ENCODE measurements at regions not wholly inside any gene's neighbourhood (a gene's known extent, or its start where the extent isn't known, plus 50 kb on each side); places are given as distances from the start of the nearest gene placed in this dataset.
"Not testable (repeated sequence)": the region's sequence is repeated elsewhere in the genome, so short reads cannot be mapped to it uniquely, and the experiment has no call there.

GRCh38 chr17:31753011-31753410, 106.0 kb downstream of the COPRS start:
- in situ Hi-C loops (cut with HindIII; ENCODE audit: low pct_unique_long_range_greater_than_20kb, low sequenced_read_pairs), result no loop called here
- DNase-seq (ENCODE audit: low read depth), result no peak

DNA sequence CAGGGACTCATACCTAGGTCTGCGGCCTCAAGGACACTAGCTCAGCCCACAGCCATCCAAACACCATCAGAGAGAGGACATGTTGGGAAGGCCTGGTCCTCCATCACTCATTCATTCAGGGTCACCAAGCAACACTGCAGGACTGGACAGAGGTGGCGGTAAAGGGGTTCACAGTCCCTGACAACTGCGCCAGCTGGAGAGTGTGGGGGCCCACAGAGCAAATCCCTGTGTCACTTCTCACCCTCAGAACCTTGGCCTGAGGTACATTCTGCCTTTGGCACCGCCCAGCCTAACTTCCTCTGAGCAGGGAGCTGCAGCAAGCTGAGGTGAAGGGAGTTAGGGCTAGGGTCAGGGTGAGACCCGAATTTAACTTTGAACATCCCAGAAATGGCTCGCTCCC, 106.5 kb downstream of the COPRS start:
- DNase-seq (ENCODE audit: low read depth), result no peak
- in situ Hi-C loops (cut with HindIII; ENCODE audit: low pct_unique_long_range_greater_than_20kb, low sequenced_read_pairs), result no loop called here

- in situ Hi-C loops (cut with HindIII; ENCODE audit: low pct_unique_long_range_greater_than_20kb, low sequenced_read_pairs), result no loop called here
Observed at GRCh38 chr17:31750578-31750977, 108.5 kb downstream of the COPRS start.

DNA sequence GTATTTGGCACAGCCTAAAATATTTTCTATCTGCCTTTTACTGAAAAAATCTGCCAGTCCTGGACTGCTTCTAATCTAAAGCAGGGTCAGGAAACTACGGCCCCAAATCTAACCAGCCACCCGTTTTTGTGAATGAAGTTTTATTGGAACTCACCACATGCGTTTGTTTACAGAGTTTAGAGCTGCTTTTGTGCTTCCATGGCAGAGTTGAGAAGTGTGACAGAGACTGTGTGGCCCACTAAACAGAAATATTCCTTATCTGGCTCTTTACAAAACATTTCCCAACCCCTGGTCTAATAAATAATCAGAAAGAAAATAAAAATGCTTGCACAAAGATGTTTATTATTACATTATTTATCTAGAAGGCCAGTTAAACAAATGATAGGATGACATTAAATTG, 110.2 kb downstream of the COPRS start:
- no peak for DNase-seq (ENCODE audit: low read depth)
- in situ Hi-C loops (cut with HindIII; ENCODE audit: low pct_unique_long_range_greater_than_20kb, low sequenced_read_pairs), result no loop called here

More at GRCh38 chr17:31750578-31750977, 108.5 kb downstream of the COPRS start:
- DNase-seq (ENCODE audit: low read depth), result no peak

- DNase-seq (ENCODE audit: low read depth), result no peak
- in situ Hi-C loops (cut with HindIII; ENCODE audit: low pct_unique_long_range_greater_than_20kb, low sequenced_read_pairs), result no loop called here
Observed at GRCh38 chr17:31746884-31747495, 112.1 kb downstream of the COPRS start.

DNA sequence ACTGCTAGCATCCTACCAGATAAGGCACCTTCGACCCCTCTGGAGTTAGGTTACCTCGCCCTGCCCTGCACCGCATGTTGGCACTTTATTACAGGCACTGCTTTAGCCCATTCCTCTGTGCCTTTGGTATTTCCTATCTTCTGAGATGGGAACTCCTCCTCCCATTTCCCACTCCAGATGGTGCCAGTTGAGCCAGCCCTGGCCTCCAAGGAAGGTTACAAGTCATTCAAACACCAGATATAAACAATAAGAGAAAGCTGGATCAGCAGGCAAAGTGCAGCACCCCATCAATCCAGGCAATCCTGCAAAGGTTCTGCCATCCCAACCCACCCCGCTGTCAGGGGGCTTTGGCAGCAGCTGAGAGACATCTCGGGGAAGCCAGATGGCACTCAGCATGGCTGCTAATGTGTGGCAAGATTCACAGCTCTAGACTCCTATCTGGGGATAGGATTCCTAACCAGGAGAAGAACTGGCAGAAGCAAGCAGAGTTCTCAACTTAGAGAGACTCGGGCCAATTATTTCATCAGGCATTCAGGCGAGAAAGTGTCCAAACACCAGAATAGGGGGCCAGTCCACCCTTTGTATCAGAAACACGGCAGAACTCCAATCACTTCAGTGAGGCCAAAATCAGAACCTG, 113.0 kb downstream of the COPRS start:
- in situ Hi-C loops (cut with HindIII; ENCODE audit: low pct_unique_long_range_greater_than_20kb, low sequenced_read_pairs), result no loop called here
- no peak for DNase-seq (ENCODE audit: low read depth)

- in situ Hi-C loops (cut with HindIII; ENCODE audit: low pct_unique_long_range_greater_than_20kb, low sequenced_read_pairs), result no loop called here
- DNase-seq (ENCODE audit: low read depth), result no peak
Observed at GRCh38 chr17:31744511-31744951, 114.5 kb downstream of the COPRS start.

- in situ Hi-C loops (cut with HindIII; ENCODE audit: low pct_unique_long_range_greater_than_20kb, low sequenced_read_pairs), result no loop called here
- no peak for DNase-seq (ENCODE audit: low read depth)
Observed at GRCh38 chr17:31743797-31744196, 115.2 kb downstream of the COPRS start.

GRCh38 chr17:31741371-31741770, 117.7 kb downstream of the COPRS start:
- DNase-seq (ENCODE audit: low read depth), result no peak
- in situ Hi-C loops (cut with HindIII; ENCODE audit: low pct_unique_long_range_greater_than_20kb, low sequenced_read_pairs), result no loop called here

- in situ Hi-C loops (cut with HindIII; ENCODE audit: low pct_unique_long_range_greater_than_20kb, low sequenced_read_pairs), result no loop called here
- DNase-seq (ENCODE audit: low read depth), result no peak
Observed at GRCh38 chr17:31740611-31741082, 118.4 kb downstream of the COPRS start.

- no peak for DNase-seq (ENCODE audit: low read depth)
- in situ Hi-C loops (cut with HindIII; ENCODE audit: low pct_unique_long_range_greater_than_20kb, low sequenced_read_pairs), result no loop called here
Observed at GRCh38 chr17:31738996-31739699, 119.9 kb downstream of the COPRS start.

GRCh38 chr17:31738488-31738887, 120.6 kb downstream of the COPRS start:
- no peak for DNase-seq (ENCODE audit: low read depth)
- in situ Hi-C loops (cut with HindIII; ENCODE audit: low pct_unique_long_range_greater_than_20kb, low sequenced_read_pairs), result no loop called here

- in situ Hi-C loops (cut with HindIII; ENCODE audit: low pct_unique_long_range_greater_than_20kb, low sequenced_read_pairs), result no loop called here
- DNase-seq (ENCODE audit: low read depth), result no peak
Observed at GRCh38 chr17:31738067-31738466, 121.0 kb downstream of the COPRS start.

GRCh38 chr17:31736855-31737625, 122.0 kb downstream of the COPRS start:
- in situ Hi-C loops (cut with HindIII; ENCODE audit: low pct_unique_long_range_greater_than_20kb, low sequenced_read_pairs), result no loop called here
- no peak for DNase-seq (ENCODE audit: low read depth)

DNA sequence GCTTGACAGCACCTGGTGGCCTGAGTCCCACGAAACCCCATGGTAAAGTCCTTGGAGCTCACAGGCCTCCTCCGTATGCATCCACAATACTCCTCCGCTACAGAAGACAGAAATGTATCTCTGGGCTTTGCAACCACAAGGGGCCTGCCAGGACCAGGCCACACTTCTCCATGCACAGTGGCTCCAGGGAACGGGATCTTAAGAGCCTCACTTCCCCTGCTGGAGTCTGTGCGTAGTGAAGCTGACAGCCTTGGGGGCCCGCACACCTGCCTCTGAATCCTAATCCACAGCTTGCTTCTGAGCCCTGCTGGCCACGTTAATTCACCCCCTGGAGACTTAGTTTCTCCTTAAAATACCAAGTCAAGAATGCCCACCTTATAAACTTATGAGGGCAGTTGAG, 125.7 kb downstream of the COPRS start:
- in situ Hi-C loops (cut with HindIII; ENCODE audit: low pct_unique_long_range_greater_than_20kb, low sequenced_read_pairs), result no loop called here
- no peak for DNase-seq (ENCODE audit: low read depth)

GRCh38 chr17:31731585-31732154, 127.4 kb downstream of the COPRS start:
- in situ Hi-C loops (cut with HindIII; ENCODE audit: low pct_unique_long_range_greater_than_20kb, low sequenced_read_pairs); DNase-seq (ENCODE audit: low read depth): not testable (repeated sequence)

DNA sequence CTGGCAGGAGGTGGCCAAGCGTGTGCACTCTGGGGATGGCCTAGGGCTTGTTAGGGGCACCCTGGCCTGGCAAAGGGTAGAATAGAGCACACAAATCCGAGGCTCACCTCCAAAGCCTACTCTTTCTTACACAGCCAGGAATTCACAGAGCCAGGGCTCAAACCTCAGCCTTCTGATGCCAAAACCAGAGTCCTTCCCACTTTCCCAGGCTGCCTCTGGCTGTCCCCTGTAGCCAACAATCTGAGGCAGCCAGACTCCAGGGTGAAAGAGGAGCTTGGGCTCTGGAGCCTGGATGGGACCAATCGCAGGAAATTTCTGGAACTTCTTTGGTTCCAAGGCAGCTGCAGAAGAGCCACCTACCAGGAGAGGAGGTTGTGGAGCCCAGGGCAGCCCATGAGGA, 127.9 kb downstream of the COPRS start:
- in situ Hi-C loops (cut with HindIII; ENCODE audit: low pct_unique_long_range_greater_than_20kb, low sequenced_read_pairs), result no loop called here
- DNase-seq (ENCODE audit: low read depth), result no peak

- in situ Hi-C loops (cut with HindIII; ENCODE audit: low pct_unique_long_range_greater_than_20kb, low sequenced_read_pairs), result no loop called here
- peak; percentile 18 for DNase-seq (ENCODE audit: low read depth)
Observed at GRCh38 chr17:31726980-31727427, 132.0 kb downstream of the COPRS start.

All from Caki2 (cell line).